HEK293T (cell line): ENCODE measurements at regions not wholly inside any gene's neighbourhood (a gene's known extent, or its start where the extent isn't known, plus 50 kb on each side); places are given as distances from the start of the nearest gene placed in this dataset.

Source experiments
- ELF4 ChIP-seq: fragments of 450-650 bp; IDR thresholded peaks from 2 replicates; pipeline ENCODE4 v1.6.1; 2017; ENCODE audit warnings: antibody characterized with exemption
- FOXA1 ChIP-seq: fragments of 450-650 bp; IDR thresholded peaks from 2 replicates; pipeline ENCODE4 v1.6.1; 2016; ENCODE audit warnings: mild to moderate bottlenecking
- FOXK2 ChIP-seq: fragments of 450-650 bp; IDR thresholded peaks from 2 replicates; pipeline ENCODE4 v1.6.1; 2016; ENCODE audit warnings: mild to moderate bottlenecking
- FOXM1 ChIP-seq: fragments of 450-650 bp; IDR thresholded peaks from 2 replicates; pipeline ENCODE4 v1.6.1; 2017; ENCODE audit warnings: mild to moderate bottlenecking, borderline replicate concordance
- HDGF ChIP-seq: fragments of 450-650 bp; IDR thresholded peaks from 2 replicates; pipeline ENCODE4 v1.6.1; 2017; ENCODE audit warnings: antibody characterized with exemption, borderline replicate concordance
- LEF1 ChIP-seq: fragments of 450-650 bp; IDR thresholded peaks from 2 replicates; pipeline ENCODE4 v1.6.1; 2017; ENCODE audit warnings: mild to moderate bottlenecking, borderline replicate concordance
- NFRKB ChIP-seq: fragments of 450-650 bp; IDR thresholded peaks from 2 replicates; pipeline ENCODE4 v1.6.1; 2016; ENCODE audit warnings: mild to moderate bottlenecking, moderate library complexity
- PKNOX1 ChIP-seq: fragments of 450-650 bp; IDR thresholded peaks from 2 replicates; pipeline ENCODE4 v1.6.1; 2016
- ZNF384 ChIP-seq: fragments of 450-650 bp; IDR thresholded peaks from 2 replicates; pipeline ENCODE4 v1.6.1; 2016

- no peak for TF ChIP-seq LEF1
- no peak for TF ChIP-seq FOXM1
- TF ChIP-seq HDGF, result no peak
- no peak for TF ChIP-seq ELF4
- TF ChIP-seq PKNOX1, result no peak
- TF ChIP-seq FOXK2, result no peak
- TF ChIP-seq ZNF384, result no peak
- TF ChIP-seq NFRKB, result no peak
- no peak for TF ChIP-seq FOXA1
These were observed 137.0 kb downstream of the OR4C45 start for GRCh38 chr11:50169634-50170033.
